GM19455 (cell line): ENCODE measurements at regions not wholly inside any gene's neighbourhood (a gene's known extent, or its start where the extent isn't known, plus 50 kb on each side); places are given as distances from the start of the nearest gene placed in this dataset.
"Not testable (repeated sequence)": the region's sequence is repeated elsewhere in the genome, so short reads cannot be mapped to it uniquely, and the experiment has no call there.

ENCODE experiments used
- ATAC-seq: cut with Tn5 transposase; IDR thresholded peaks from one replicate; pipeline ENCODE4 v1.9.1; 2021; ENCODE audit not compliant: unreplicated experiment

GRCh38 chr18:65671621-65672415 lies 79.0 kb upstream of the CDH7 start:
- ATAC-seq: no peak

GRCh38 chr18:65670145-65670544 lies 80.7 kb upstream of the CDH7 start:
- not testable (repeated sequence) for ATAC-seq

- ATAC-seq: no peak
Observed at GRCh38 chr18:65661391-65661790, 89.4 kb upstream of the CDH7 start.

GRCh38 chr18:65659912-65660311 lies 90.9 kb upstream of the CDH7 start:
- ATAC-seq: no peak

GRCh38 chr18:65659312-65659711 lies 91.5 kb upstream of the CDH7 start:
- ATAC-seq: no peak

- ATAC-seq: no peak
Observed at GRCh38 chr18:65651192-65651591, 99.6 kb upstream of the CDH7 start.

- ATAC-seq: no peak
Observed at GRCh38 chr18:65632236-65632635, 118.6 kb upstream of the CDH7 start.

- ATAC-seq: no peak
Observed at GRCh38 chr18:65631766-65632165, 119.0 kb upstream of the CDH7 start.

GRCh38 chr18:65628390-65628789 lies 122.4 kb upstream of the CDH7 start:
- no peak for ATAC-seq

GRCh38 chr18:65623676-65624075 lies 127.1 kb upstream of the CDH7 start:
- ATAC-seq: no peak

GRCh38 chr18:65622436-65622835 lies 128.4 kb upstream of the CDH7 start:
- ATAC-seq: no peak

GRCh38 chr18:65620076-65620696 lies 130.6 kb upstream of the CDH7 start:
- ATAC-seq: no peak

GRCh38 chr18:65610939-65611338 lies 139.9 kb upstream of the CDH7 start:
- ATAC-seq: no peak

- no peak for ATAC-seq
Observed at GRCh38 chr18:65608471-65608870, 142.3 kb upstream of the CDH7 start.

GRCh38 chr18:65607161-65607560 lies 143.7 kb upstream of the CDH7 start:
- no peak for ATAC-seq

- no peak for ATAC-seq
Observed at GRCh38 chr18:65606551-65607130, 144.2 kb upstream of the CDH7 start.

GRCh38 chr18:65605352-65605751 lies 145.5 kb upstream of the CDH7 start:
- not testable (repeated sequence) for ATAC-seq

- ATAC-seq: no peak
Observed at GRCh38 chr18:65601775-65602174, 149.0 kb upstream of the CDH7 start.

GRCh38 chr18:65592435-65592834 lies 158.4 kb upstream of the CDH7 start:
- no peak for ATAC-seq

GRCh38 chr18:65587491-65587890 lies 163.3 kb upstream of the CDH7 start:
- no peak for ATAC-seq

- not testable (repeated sequence) for ATAC-seq
Observed at GRCh38 chr18:65582094-65582493, 168.7 kb upstream of the CDH7 start.

GRCh38 chr18:65568866-65569265 lies 181.9 kb upstream of the CDH7 start:
- no peak for ATAC-seq
